ENCODE measurements at regions not wholly inside any gene's neighbourhood (a gene's known extent, or its start where the extent isn't known, plus 50 kb on each side); places are given as distances from the start of the nearest gene placed in this dataset.

GRCh38 chr16:80862160-80862705 is 57.8 kb upstream of the CDYL2 start:
- no peak for TF ChIP-seq CTCF (IDR thresholded peaks at IDR 0.05)
- TF ChIP-seq POLR2A (IDR thresholded peaks at IDR 0.05): no peak
